GM21528 (cell line): ENCODE measurements at regions not wholly inside any gene's neighbourhood (a gene's known extent, or its start where the extent isn't known, plus 50 kb on each side); places are given as distances from the start of the nearest gene placed in this dataset.

Experiments used
- ATAC-seq: cut with Tn5 transposase; IDR thresholded peaks from one replicate; pipeline ENCODE4 v1.9.1; 2021; ENCODE audit warnings: mild to moderate bottlenecking, moderate library complexity; ENCODE audit not compliant: unreplicated experiment, low FRiP score

DNA sequence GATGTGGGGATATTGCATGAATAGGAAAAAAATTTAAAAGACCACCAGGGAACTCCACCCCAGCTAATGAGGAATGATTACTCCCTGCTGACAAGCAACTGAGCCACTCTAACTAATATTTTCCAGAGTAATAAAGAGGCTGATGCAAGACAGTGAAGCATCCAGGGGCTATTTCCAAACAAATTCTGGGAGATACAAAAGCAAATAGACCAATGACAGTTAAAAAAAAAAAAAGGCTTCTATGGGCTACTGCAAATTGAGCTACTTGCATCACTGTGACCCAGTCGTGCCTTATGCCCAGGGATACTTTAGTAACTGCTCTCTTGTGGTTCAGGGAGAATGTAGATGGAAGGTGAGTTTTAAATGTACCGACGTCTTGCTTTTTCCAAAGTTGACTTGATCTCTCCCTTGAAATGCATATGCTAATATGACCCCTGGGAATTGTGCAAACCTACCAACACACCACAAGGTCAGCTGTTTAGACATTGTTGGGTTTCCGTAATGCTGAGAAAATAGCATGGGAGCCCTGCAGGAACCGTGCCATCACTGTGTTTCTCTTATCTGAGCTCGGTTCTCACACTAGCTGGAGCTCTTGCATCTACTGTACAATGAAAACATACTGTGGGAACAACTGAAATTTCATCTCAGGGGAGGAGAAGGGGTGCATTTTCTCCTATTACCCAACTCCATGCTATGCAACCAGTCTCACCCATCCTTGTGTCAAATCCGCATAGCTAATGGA, 250.6 kb upstream of the MAP3K1 start:
- no peak for ATAC-seq

DNA sequence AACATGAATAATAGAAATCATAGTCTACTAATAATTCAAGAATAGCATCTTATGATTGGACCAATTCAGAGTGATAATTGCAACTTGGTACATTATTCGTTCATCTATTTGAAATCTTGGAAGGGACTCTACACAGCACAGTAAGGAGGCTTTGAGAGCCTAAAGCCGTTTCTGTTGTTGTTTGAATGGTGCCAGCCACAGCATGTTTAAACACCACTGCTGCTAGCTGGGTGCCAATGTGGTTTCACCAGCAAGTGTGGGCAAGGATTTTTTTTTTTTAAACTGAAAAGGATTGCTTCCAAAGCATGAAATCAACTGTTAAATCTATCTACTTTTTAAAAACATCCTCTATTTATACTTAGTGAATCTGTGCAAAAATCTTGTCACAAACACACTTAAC, 253.9 kb upstream of the MAP3K1 start:
- no peak for ATAC-seq

DNA sequence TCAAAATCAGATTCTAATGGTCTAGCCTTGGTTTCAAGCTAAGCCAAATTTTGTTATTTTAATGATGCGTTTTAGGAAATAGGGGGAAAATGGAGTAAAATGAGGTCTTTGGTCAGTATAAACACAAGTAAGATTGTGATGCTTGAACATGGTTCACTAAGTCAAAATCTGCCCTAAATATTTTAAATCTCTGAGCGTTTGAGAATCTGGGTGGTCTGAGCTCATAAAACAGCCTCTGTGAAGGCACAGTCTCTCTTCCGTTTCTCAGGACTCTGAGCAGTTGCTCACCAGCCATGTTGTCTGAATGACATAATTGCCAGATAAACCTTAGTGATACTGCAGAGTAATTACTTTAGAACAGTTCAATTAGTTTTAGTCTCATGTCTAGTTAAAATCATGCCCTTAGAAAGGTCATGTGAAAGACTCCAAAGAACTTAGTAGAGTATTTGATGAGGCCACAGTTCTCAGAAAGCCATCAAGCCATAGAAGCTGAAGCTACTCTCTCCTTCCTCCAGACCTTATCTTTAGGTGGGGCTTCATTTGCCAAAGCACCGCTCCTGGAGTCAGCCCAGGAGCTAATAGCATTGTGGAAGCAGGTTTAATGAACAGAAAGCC, 257.1 kb upstream of the MAP3K1 start:
- no peak for ATAC-seq

DNA sequence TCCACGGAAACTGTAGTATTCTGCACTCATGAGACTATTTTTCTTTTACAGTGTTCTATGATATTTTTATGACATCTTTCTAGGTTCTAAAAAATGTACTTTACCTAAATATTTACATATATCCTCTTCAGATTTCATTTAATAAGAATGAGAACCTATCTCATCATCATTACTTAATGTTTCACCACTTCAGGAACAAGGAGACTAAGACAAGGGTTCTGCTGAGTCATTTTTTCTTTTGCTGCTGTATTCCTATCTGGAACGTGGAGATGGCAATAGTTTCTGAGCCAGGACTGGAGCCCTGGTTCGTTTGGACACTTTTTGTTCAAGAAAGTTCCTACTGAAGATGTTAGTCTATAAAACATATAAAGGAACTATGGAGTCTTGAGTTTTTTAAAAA, 258.2 kb upstream of the MAP3K1 start:
- no peak for ATAC-seq

DNA sequence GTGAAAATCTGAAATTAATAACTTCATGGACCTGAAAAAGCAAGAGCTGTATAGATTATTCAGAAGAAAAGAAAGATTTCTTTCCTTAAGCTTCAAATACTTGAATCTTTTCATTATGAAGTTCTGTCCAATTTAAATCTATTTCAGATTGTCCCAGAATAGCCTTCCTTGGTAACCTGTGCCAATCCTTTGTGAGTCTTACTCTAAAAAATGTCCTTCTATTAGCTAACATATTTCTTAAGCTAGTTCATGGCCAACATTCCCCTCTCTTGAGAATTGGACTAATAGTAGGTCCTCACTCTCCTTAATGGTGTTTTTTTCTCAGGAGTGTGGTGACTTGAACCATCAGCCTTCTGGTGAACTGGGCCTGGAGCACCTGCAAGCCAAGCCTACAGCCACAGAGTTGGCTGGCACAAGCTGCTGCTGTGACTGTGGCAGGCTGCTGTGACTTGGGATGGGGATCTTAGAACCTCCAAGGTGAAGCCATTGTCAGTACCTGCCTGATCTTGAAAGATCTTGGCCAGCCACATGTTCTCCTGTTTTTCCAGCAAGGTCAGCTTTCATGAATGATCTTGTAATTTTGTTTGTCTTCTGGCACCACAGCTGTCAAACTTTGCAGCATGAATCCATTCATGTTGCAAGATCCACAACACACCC, 262.6 kb upstream of the MAP3K1 start:
- no peak for ATAC-seq

DNA sequence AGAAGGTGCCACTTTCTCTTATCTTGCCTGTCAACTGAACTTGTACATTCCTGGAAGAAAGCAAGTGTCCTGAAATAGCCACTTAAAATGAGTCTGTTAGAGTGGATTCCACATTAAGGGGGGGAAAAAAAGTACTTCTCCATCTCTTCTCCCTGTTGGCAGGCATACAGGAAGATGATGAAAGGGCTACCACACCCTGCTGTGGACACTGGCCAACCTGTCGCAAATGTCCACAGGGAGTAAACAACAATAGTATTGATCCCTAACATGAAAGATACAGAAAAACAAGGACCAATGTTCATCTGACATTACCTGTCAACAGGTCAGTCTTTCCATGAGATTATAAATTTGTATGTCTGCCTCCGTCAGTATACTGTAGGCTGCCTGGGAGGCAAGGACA, 265.1 kb upstream of the MAP3K1 start:
- ATAC-seq = no peak

DNA sequence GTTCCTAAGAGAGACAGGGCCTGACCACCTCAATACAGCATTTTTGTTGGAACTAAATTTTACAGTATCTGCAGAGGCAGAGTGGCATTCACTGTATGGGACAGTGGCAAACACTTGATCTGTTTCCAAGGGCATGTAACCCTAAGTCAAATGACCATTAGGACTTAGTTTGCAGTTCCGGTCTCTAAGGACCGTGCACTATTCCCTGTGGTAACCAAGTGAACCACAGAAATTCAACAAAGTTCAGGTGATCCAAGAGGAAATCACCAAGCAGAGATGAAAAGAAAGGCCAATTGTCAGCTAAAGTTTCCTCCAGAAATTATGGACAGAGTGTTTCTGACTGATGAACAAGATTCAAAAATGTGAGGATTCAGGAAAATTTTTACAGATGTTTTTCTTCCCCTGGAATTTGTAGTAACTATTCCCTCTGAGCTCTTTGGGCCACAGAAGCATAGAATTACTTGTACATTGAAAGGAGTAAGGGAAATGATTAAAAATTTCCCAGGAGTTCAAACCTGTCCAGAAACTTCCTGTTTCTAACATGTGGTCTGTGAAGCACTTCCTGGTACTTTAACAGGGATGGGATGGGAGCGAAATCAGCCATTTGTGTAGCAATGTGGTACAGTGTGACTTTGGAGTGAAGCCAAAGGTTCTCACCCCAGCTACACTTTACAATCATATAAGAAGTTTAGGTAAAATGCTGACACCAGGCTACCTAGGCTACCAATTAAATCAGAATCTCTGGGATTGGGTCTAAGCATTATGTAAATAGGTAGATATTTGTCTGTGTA, 266.1 kb upstream of the MAP3K1 start:
- no peak for ATAC-seq

DNA sequence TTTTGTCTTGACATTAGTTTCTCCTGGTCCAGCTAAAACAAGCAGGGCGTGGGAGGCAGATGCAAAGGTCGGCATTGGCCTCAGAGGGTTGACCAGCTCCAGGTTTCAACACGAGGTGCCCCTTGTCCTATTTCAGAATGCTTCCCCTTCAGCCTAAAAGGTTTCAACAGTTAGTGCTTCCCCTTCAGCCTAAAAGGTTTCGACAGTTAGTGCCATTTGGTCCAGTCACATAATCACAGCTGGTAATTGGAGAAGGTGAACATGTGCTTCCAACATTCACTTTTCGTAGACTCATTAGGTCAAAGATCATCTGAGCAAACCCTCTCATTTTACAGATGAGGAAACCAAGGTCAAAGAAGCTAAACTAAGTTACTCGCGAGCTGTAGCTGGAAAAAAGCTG, 270.3 kb upstream of the MAP3K1 start:
- no peak for ATAC-seq

DNA sequence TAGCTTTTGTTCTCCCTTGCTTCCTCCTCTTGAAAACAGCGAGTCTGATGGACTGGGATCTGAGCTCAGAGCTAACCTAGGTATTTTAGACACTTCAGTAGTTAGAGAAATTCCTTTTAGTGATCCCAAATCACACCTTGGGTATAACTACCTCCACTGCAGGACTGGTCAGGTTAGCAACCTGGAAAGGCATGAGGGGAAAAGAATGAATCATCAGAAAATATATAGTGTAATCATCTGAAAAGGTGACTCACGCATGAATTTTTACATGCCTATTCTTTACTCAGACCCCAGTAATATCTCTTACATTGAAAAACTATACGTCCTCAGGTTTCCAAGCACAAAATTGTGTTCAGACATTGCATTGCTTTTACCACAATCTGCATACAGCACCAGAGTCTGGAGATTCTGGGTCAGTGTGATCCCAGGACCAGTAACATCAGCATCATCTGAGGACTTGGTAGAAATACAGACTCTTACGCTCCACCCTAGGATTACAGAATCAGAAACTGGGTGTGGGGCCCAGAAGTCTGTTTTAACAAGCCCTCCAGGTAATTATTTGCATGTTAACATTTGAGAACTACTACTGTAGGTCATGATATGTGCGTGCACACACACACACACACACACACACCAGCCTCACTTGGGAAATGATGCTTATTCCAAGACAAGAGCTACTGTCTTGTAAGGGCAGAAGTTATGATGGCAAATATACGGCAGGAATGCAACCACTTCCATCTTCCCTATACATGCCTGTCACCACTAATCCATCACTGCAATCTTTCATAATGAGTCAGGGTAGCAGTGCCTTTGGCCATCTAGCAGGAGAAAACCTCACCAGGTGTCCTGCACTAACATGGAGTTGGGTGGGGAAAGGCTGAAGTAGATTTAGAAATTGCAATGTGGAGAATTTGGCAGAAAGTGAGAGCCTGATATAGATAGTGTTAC, 271.6 kb upstream of the MAP3K1 start:
- ATAC-seq = no peak

DNA sequence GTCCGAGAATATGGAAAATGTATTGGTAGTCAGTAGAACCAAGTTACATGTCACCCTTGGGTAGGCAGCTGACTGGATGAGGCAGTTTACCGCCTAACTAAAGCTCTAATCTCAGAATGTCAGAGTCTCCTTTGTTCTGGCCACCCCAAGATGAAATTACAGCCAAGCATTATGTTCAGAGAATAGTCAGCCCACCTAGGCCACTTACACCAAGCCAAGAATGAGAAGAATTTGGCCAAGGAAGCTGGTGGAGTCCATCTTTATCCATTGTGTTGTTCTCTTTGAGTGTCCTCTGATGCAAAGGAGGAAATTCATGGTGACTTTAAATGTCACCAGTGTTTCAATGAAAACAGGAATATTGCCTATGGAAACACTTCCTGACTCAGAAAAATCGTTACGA, 275.1 kb upstream of the MAP3K1 start:
- no peak for ATAC-seq

DNA sequence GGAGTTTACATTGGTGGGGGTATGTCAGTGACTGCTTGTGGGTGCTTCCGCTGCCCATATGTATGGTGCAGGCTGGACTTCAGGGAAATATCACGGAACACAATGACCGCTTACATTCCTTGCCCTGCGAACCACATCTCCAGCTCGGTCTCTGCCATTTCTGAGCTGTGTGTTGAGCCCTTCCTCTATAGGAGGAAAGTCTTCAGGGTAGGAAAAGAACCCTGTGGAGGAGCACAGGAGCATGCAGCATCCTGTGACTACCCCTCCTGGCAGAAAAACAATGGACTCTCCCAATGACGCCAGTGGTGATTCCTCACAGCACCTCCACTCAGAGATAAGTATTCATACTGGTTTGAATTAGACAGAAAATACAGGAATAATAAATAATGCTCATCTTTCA, 276.8 kb upstream of the MAP3K1 start:
- ATAC-seq = no peak

DNA sequence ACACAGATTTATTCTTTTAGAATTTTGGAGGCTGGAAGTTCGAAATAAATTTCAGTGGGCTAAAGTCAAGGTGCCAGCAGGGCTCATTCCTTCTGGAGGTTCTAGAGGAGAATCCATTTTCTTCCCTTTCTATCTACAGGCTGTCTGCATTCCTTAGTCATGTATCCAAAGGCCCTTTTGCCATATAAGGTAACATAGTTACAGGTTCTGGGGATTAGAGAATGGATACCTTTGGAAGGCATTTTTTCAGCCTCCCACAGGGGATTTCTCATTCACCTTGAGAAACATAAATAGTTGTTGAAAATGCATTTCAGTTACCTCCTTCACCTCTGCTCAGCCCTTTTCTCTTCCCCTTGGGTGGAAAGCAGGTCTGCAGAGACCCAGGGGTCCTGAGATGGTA, 280.0 kb upstream of the MAP3K1 start:
- ATAC-seq = no peak

DNA sequence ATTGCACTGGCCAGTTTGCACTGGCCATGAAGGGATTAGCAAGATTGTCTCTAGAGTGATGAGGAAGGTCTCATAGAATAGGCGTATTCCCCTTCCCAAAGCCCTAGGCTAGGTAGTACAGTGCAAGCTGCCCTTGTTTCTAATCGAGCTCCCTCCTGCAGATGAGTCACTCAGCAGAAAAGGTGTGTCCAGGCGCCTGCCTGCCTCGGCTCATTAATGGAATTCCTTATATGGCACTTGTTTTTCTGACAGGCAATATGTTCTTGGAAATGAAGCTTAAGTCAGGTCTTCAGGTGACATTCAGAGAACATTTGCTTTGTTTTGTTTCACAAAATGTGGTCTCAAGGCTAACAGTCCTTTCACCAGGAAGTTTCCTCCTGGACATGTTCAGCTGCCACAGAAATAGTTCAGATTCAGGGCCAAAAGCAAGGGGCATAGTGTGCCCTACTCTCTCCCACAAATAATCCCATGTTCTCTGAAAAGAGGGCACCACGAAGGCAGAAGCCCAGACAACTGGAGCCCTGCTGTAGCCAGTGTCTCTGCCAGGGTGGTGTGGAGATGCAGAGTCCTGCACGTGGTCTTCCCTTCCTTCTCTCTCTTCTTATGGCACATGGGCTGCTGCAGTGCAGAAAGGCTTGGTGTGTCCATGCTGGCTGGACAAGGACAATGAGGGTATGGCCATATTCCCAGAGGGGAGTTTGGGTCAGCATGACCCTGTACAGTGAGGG, 281.1 kb upstream of the MAP3K1 start:
- ATAC-seq = no peak

DNA sequence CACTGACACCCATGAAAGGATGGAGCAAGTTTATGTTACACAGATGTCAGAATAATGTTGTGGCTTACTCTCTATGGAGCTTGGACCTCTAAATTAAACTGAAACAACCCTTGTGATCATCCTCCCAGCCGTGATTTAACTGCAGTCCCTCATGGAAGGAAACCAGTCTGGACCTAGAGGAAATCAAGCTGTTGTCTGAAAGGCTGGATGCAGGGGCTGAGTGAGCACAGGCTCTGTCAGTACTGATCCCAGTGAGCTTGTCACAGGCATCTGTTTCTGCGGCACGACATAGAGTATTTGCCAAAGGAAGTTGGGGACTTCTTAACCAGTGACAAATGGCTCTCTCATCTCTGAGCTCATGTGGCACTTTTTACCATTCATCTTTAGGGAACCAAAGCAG, 282.9 kb upstream of the MAP3K1 start:
- ATAC-seq = no peak

DNA sequence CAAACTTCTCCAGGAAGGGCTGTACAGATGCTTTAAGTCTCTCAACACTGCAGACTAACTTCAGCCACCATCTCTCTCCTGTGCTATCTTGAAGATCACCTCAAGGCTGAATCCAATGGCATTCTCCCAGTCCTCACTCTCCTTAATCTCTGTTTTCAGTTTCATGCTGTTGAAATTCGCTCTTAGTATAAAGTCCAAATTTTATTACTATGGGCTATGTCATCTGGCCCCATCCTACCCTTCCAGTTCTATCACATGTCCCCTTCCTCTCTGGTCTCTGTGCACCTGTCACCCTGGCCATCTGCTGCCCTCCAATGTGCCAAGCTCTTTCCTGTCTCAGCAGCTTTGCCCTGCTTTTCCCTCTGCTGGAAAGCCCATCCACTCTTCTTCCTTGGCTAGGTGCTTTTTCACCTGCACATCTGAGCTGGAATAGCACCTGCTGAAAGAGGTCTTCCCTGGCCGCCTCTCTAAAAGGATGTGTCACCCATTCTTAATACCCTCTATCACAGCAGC, 284.7 kb upstream of the MAP3K1 start:
- no peak for ATAC-seq

DNA sequence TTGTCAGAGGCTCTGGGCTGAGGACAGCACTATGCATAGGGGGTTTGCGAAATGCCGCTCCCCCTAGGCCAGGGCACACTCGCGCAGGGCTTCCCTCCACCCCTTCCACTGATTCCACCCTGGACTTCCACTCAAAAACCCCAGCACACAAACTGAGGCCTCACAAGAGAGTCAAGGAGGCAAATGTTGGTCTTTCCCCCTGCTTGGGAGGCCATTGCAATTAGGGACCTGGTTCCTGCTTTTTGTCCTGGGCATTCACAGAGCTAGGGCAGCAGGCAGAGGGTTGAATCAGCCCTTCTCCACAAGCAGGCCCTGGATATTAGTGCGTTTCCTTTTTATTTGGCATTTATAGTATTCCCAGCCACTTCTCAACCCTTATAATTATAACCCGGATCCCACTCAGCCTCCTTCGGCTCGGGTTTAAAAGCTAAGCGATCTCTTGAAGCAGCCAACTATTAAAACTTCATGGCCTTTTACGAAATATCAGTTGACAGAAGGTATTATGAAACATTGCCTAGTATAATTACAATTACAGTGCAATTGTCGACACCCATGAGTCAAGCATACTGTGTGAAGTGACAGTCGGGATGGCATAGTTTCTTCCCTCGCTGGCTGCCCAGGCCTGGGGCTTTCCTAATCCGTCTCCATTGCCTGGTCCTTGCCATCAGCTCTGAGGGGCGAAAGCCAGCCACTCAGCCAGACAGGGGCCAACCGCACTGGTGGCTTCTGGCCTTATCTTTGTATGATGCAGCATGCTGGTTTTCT, 285.5 kb upstream of the MAP3K1 start:
- ATAC-seq = no peak

DNA sequence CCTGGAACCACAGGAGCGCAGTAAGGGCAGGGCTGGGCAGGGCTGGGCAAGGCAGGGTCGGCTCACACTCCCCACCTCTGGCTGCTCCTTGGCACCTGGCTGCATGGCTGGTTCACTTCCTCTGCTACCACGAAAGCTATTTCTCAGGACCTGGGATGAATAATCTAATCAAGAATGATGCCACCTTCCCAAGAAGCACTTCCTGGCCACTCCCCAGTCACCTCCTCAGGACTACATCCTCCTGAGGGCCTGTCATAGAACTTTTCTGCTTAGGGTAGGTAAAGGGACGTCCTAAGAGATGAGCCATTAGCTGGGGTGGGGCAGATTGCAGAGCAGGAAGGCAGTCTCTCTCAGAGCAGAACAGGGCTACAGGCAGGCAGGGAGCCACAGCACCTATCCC, 288.2 kb upstream of the MAP3K1 start:
- ATAC-seq = no peak

DNA sequence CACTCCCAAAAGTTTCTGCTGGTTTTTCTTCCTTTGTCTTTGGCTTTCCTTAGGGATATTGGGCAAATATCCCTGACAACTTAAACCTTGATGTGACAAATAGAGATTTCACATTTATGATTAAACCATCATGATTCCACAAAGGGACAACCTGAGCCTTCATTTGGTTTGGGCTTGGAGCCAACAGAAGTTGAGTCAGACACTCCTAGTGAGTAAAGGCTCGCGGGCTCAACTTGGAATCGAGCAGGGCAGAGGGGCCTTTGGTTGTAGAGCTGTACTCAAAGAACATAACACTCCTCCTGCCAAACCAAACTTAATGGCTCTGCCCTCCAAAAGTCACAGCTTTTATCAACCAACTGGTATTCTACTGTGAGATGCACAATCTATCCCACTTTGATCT, 290.2 kb upstream of the MAP3K1 start:
- ATAC-seq = no peak
